ENCODE measurements at regions not wholly inside any gene's neighbourhood (a gene's known extent, or its start where the extent isn't known, plus 50 kb on each side); places are given as distances from the start of the nearest gene placed in this dataset.

- DNase-seq (no peak), ATAC-seq (ENCODE audit: low FRiP score in 2 of 2) (no peak)
- no peaks in the 10 kb centered on the region for H3K27me3 ChIP-seq
- H3K4me3 ChIP-seq = no peak overlapping the region
- no peaks in the 10 kb centered on the region for H3K4me1 ChIP-seq
- no peaks in the 10 kb centered on the region for H3K36me3 ChIP-seq
- no peaks in the 10 kb centered on the region for H3K9me3 ChIP-seq
- H3K27ac ChIP-seq = no peak overlapping the region
- TF ChIP-seq POLR2A (IDR thresholded peaks at IDR 0.05) = no peak
- TF ChIP-seq EP300 (IDR thresholded peaks at IDR 0.05) = no peak
- no peak for TF ChIP-seq CTCF (IDR thresholded peaks at IDR 0.05)
- TF ChIP-seq POLR2AphosphoS5 (IDR thresholded peaks at IDR 0.05) = no peak
Observed at GRCh38 chr5:158376679-158377078, 517.7 kb upstream of the CLINT1 start.

GRCh38 chr5:158375531-158375930 lies 516.6 kb upstream of the CLINT1 start:
- no peak overlapping the region for H3K4me3 ChIP-seq
- 52 to 54% methylated on average over 3 of the region's 3 CpGs for WGBS, 2 donors
- H3K36me3 ChIP-seq = no peaks in the 10 kb centered on the region
- no peak for ATAC-seq (ENCODE audit: low FRiP score in 2 of 2)
- TF ChIP-seq CTCF (IDR thresholded peaks at IDR 0.05) = no peak
- TF ChIP-seq EP300 (IDR thresholded peaks at IDR 0.05) = no peak
- TF ChIP-seq POLR2A (IDR thresholded peaks at IDR 0.05) = no peak
- TF ChIP-seq POLR2AphosphoS5 (IDR thresholded peaks at IDR 0.05) = no peak
- H3K9me3 ChIP-seq = no peaks in the 10 kb centered on the region
- no peaks in the 10 kb centered on the region for H3K27me3 ChIP-seq
- H3K4me1 ChIP-seq = no peaks in the 10 kb centered on the region
- H3K27ac ChIP-seq = no peak overlapping the region
- DNase-seq = no peak

GRCh38 chr5:158373608-158374395 lies 514.9 kb upstream of the CLINT1 start:
- Histone ChIP-seq H3K36me3 (no peaks in the 10 kb centered on the region), H3K4me1 (no peaks in the 10 kb centered on the region), H3K9me3 (no peaks in the 10 kb centered on the region), H3K27me3 (no peaks in the 10 kb centered on the region), H3K4me3 (no peak overlapping the region), H3K27ac (no peak overlapping the region)
- TF ChIP-seq EP300 (IDR thresholded peaks at IDR 0.05) (no peak), POLR2AphosphoS5 (IDR thresholded peaks at IDR 0.05) (no peak), CTCF (IDR thresholded peaks at IDR 0.05) (no peak), POLR2A (IDR thresholded peaks at IDR 0.05) (no peak)
- ATAC-seq (ENCODE audit: low FRiP score in 2 of 2) (no peak), DNase-seq (no peak)
- 30 to 37% methylated on average over 6 of the region's 6 CpGs for WGBS, 2 donors

- no peaks in the 10 kb centered on the region for H3K36me3 ChIP-seq
- no peaks in the 10 kb centered on the region for H3K27me3 ChIP-seq
- no peak for DNase-seq
- ATAC-seq (ENCODE audit: low FRiP score in 2 of 2) = no peak
- no peaks in the 10 kb centered on the region for H3K4me1 ChIP-seq
- TF ChIP-seq CTCF (IDR thresholded peaks at IDR 0.05) (no peak), EP300 (IDR thresholded peaks at IDR 0.05) (no peak), POLR2AphosphoS5 (IDR thresholded peaks at IDR 0.05) (no peak), POLR2A (IDR thresholded peaks at IDR 0.05) (no peak)
- no peak overlapping the region for H3K27ac ChIP-seq
- no peak overlapping the region for H3K4me3 ChIP-seq
- 63 to 67% methylated on average over 4 of the region's 4 CpGs for WGBS, 2 donors
- no peaks in the 10 kb centered on the region for H3K9me3 ChIP-seq
Observed at GRCh38 chr5:158369241-158369640, 510.3 kb upstream of the CLINT1 start.

- no peak for TF ChIP-seq POLR2A (IDR thresholded peaks at IDR 0.05)
- no peak for TF ChIP-seq CTCF (IDR thresholded peaks at IDR 0.05)
- TF ChIP-seq POLR2AphosphoS5 (IDR thresholded peaks at IDR 0.05) = no peak
- TF ChIP-seq EP300 (IDR thresholded peaks at IDR 0.05) = no peak
- Histone ChIP-seq H3K4me1 (no peaks in the 10 kb centered on the region), H3K36me3 (no peaks in the 10 kb centered on the region), H3K27me3 (no peaks in the 10 kb centered on the region), H3K27ac (no peak overlapping the region), H3K9me3 (no peaks in the 10 kb centered on the region), H3K4me3 (no peak overlapping the region)
- 71 to 74% methylated on average over 4 of the region's 4 CpGs for WGBS, 2 donors
- ATAC-seq (ENCODE audit: low FRiP score in 2 of 2) (no peak), DNase-seq (no peak)
Observed at GRCh38 chr5:158368686-158369085, 509.7 kb upstream of the CLINT1 start.
